ENCODE measurements at regions not wholly inside any gene's neighbourhood (a gene's known extent, or its start where the extent isn't known, plus 50 kb on each side); places are given as distances from the start of the nearest gene placed in this dataset.
"Not testable (repeated sequence)": the region's sequence is repeated elsewhere in the genome, so short reads cannot be mapped to it uniquely, and the experiment has no call there.

GRCh38 chr4:181821039-181822004 lies 421.9 kb upstream of the TENM3 start:
- DNase-seq: no peak
- no peak for TF ChIP-seq GATA1 (IDR thresholded peaks at IDR 0.05; ENCODE audit: low read depth, low read length)
- no peak for TF ChIP-seq POLR2A (IDR thresholded peaks at IDR 0.05; ENCODE audit: low read length)

DNA sequence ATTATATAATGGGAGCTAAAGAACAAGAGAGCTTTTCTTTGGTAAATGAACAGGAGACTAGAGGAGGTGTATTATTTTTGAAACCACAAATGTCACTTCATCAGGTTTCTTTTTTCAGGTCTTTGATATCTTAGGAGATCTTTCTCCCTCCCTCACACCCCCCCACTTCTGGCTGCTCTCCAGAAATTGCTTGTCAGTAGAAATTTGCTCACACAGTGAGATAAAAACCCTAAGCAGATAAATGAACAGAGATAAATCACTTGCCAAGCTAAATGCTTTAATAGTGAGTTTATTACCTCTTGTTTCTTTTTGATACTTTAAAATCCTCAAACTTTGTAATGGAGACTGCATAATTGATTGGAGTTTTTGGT lies 421.2 kb upstream of the TENM3 start:
- DNase-seq: no peak
- TF ChIP-seq POLR2A (IDR thresholded peaks at IDR 0.05; ENCODE audit: low read length) (no peak), GATA1 (IDR thresholded peaks at IDR 0.05; ENCODE audit: low read depth, low read length) (no peak)

DNA sequence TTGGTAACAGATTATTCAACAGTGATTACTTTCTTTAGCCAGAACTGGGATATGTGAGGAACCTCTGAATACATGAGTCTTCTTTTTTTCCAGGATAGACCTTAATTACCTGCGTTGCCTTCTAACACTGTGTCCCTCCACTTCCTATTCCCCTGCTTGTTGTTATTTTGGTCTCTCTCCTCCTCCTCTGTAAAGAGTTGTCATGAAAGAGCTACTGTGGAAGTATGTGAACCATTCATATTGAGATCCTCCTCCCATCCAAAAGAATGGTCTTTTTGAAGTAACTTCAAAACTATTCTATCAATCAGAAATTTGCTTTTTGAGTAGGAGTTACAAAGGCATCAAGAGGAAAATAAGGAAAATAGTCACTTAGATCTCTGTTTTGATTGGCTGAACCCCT lies 420.0 kb upstream of the TENM3 start:
- DNase-seq: no peak
- no peak for TF ChIP-seq GATA1 (IDR thresholded peaks at IDR 0.05; ENCODE audit: low read depth, low read length)
- no peak for TF ChIP-seq POLR2A (IDR thresholded peaks at IDR 0.05; ENCODE audit: low read length)

GRCh38 chr4:181823645-181824044 lies 419.6 kb upstream of the TENM3 start:
- TF ChIP-seq GATA1 (IDR thresholded peaks at IDR 0.05; ENCODE audit: low read depth, low read length): no peak
- TF ChIP-seq POLR2A (IDR thresholded peaks at IDR 0.05; ENCODE audit: low read length): no peak
- DNase-seq: no peak

- TF ChIP-seq GATA1 (IDR thresholded peaks at IDR 0.05; ENCODE audit: low read depth, low read length) (no peak), POLR2A (IDR thresholded peaks at IDR 0.05; ENCODE audit: low read length) (no peak)
- DNase-seq: no peak
Measured at GRCh38 chr4:181825564-181825963, 417.6 kb upstream of the TENM3 start.

DNA sequence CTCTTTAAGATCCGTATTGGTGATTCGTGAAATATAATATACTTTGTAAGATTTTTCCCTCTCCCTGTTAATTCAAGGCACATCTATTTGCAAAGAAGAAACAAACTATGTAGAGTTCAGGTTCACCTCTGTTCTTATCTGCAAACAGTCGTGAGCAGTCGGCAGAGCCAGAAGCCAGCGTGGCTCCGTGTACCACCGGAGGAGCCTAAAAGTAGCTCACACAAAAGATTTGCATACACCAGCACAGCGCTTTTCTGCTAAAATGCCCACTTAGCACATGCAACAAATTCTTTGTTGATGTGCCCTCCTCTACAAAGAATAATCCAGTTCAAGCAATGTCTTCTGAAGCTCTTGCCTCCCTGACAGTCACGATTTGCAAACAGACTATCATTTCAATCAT lies 416.0 kb upstream of the TENM3 start:
- TF ChIP-seq GATA1 (IDR thresholded peaks at IDR 0.05; ENCODE audit: low read depth, low read length): no peak
- no peak for TF ChIP-seq POLR2A (IDR thresholded peaks at IDR 0.05; ENCODE audit: low read length)
- no peak for DNase-seq

- TF ChIP-seq GATA1 (IDR thresholded peaks at IDR 0.05; ENCODE audit: low read depth, low read length) (no peak), POLR2A (IDR thresholded peaks at IDR 0.05; ENCODE audit: low read length) (no peak)
- DNase-seq: no peak
Measured at GRCh38 chr4:181830404-181831035, 412.7 kb upstream of the TENM3 start.

DNA sequence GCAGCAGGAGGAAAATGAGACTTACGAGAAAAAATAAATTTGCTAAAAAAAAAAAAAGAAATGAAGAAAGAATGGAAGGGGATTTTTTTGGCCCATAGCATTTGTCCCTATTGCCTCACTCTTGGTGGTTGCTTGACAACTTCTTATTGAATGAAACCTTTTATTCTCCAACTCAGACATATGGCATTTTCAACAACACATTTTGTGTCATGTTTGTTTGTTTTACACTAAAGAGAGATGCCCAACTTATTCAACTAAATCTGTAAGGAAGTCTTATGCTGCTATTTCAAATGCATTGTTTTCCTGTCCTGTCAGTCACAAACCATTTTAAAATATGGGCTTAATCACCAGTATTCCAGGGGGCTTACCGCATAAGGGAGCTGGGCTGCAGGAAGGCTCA lies 409.1 kb upstream of the TENM3 start:
- no peak for DNase-seq
- no peak for TF ChIP-seq GATA1 (IDR thresholded peaks at IDR 0.05; ENCODE audit: low read depth, low read length)
- no peak for TF ChIP-seq POLR2A (IDR thresholded peaks at IDR 0.05; ENCODE audit: low read length)

DNA sequence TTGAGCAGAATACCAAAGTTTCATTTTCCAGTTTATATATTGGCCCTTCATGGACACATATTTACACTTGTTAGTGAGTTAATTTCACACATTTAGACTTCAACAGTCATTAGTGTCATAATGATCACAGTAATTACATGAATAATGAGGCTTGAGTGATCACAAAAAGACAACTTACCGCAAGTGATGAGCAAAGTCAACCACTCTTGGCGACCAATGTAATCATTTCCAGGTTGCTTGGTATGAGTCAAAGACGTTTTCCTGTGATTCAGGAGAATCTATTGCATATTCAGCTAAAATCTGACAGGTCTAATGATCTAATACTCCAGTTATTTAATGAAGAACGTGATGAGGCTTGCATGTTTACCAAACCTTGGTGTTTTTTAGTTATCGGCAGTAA lies 407.9 kb upstream of the TENM3 start:
- no peak for DNase-seq
- no peak for TF ChIP-seq POLR2A (IDR thresholded peaks at IDR 0.05; ENCODE audit: low read length)
- TF ChIP-seq GATA1 (IDR thresholded peaks at IDR 0.05; ENCODE audit: low read depth, low read length): no peak

DNA sequence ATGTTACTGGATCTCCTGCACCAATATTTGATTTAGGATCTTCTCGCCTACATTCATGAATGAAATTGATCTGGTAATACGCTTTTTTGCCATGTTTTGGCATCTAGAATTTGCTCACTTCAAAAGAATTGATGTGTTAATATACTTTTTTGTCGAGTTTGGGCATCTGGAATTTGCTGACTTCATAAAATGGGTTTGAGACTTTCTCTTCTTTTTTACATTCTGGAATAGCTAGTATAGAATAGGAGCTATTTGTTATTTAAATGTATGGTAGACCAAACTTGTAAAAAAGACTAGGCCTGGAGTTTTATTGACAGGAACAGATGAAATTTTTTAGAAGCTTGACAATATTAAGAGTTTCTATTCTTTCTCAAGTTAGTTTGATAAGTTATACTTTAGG lies 404.9 kb upstream of the TENM3 start:
- TF ChIP-seq GATA1 (IDR thresholded peaks at IDR 0.05; ENCODE audit: low read depth, low read length) (no peak), POLR2A (IDR thresholded peaks at IDR 0.05; ENCODE audit: low read length) (no peak)
- DNase-seq: no peak

DNA sequence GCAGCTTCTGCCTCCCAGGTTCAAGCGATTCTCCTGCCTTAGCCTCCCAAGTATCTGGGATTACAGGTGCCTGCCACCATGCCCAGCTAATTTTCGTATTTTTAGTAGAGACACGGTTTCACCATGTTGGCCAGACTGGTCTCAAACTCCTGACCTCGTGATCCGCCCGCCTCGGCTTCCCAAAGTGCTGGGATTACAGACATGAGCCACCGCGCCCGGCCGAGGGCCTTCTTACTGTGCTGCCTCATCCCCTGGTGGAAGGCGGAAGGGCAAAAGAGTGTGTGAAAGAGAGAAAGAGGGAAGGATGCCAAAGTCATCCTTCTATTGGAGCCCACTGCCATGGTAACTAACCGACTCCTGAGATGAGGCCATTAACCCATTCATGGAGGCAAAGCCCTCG lies 399.4 kb upstream of the TENM3 start:
- DNase-seq: not testable (repeated sequence)

DNA sequence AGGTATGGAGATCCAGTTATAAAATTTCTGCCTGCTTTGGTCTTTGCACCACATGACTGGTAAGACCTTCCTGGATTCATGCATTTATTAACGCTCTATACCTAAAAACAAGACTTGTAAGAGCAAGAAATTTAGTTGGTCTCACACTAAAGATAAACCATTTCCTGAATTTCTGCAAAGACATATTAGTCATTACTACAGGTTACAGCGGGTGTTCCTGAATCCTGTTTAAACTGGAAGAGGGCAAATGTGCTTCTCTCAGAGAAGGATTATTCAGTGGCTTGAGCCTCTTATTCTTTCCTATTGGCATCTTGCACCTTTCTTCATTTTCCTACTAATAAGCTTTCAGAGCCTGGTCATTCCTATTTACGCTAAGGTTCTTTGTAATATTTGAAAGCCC lies 397.6 kb upstream of the TENM3 start:
- no peak for DNase-seq
- TF ChIP-seq POLR2A (IDR thresholded peaks at IDR 0.05; ENCODE audit: low read length): no peak
- no peak for TF ChIP-seq GATA1 (IDR thresholded peaks at IDR 0.05; ENCODE audit: low read depth, low read length)

DNA sequence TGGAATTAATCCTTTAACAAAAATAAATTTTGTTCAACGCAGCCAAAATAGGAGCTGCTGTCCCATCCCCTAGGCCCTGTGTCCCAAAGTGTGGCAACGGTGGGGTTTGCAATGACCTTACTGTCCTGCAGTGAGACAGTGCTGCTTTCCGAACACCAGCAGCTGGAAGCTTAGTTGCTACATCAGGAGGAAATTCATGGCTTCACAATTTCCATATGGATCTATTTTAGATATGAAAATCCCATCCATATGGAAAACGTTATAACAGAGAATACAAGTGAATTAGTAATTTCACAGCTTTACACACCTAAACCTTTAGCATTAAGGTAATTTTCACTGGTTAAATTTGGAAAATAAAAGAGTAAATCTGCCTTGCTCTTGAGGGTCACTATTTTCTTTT lies 396.3 kb upstream of the TENM3 start:
- TF ChIP-seq POLR2A (IDR thresholded peaks at IDR 0.05; ENCODE audit: low read length): no peak
- TF ChIP-seq GATA1 (IDR thresholded peaks at IDR 0.05; ENCODE audit: low read depth, low read length): no peak
- no peak for DNase-seq

GRCh38 chr4:181848357-181848756 lies 394.8 kb upstream of the TENM3 start:
- DNase-seq: no peak
- TF ChIP-seq POLR2A (IDR thresholded peaks at IDR 0.05; ENCODE audit: low read length): no peak

DNA sequence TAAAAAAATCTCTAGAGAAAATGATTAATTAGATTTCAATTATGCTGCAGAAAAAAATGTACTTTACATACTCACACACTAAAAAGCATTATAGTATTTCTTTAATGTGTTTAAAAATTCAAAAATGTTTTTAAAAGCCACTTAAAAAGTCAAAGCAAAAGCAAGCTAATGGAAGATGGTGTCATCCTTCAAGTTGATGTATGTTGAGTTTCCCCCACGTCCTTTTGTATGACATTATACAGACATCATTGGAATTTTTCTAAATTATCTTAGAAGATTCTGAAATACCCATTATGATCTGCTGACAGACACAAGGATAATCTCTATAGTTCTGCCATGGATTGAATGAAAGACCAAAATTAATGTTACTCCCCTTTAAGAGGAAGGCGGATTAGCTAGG lies 393.7 kb upstream of the TENM3 start:
- TF ChIP-seq POLR2A (IDR thresholded peaks at IDR 0.05; ENCODE audit: low read length): no peak
- no peak for TF ChIP-seq GATA1 (IDR thresholded peaks at IDR 0.05; ENCODE audit: low read depth, low read length)
- no peak for DNase-seq

Measured in erythroblast (primary cell).